Liver (tissue), 8 donors: ENCODE measurements at regions not wholly inside any gene's neighbourhood (a gene's known extent, or its start where the extent isn't known, plus 50 kb on each side); places are given as distances from the start of the nearest gene placed in this dataset.

Source experiments
- DNase-seq: peaks from one replicate; pipeline ENCODE4 v3.0.0-alpha.2; 2017; ENCODE audit warnings: low spot score
- H3K27ac ChIP-seq, 2 donors: one replicate each; pipeline ENCODE4 v1.7.0; 2013; ENCODE audit warnings: inconsistent platforms in 2 of 2, low read length in 2 of 2, control low read depth in 1 of 2, low read depth in 1 of 2, mild to moderate bottlenecking in 1 of 2
- H3K27me3 ChIP-seq, 4 donors: one replicate each; pipeline versions ENCODE4 v1.6.1 to v1.7.0; 2013; ENCODE audit warnings: low read length in 3 of 4, inconsistent platforms in 1 of 4, mild to moderate bottlenecking in 1 of 4, moderate library complexity in 1 of 4; ENCODE audit not compliant: control insufficient read depth in 4 of 4, insufficient read depth in 4 of 4
- H3K36me3 ChIP-seq, 4 donors: one replicate each; pipeline versions ENCODE4 v1.6.1 to v1.7.0; 2013; ENCODE audit warnings: low read length in 3 of 4, mild to moderate bottlenecking in 3 of 4, low read depth in 1 of 4, moderate library complexity in 1 of 4; ENCODE audit not compliant: control insufficient read depth in 4 of 4, insufficient read depth in 3 of 4
- H3K4me1 ChIP-seq, 4 donors: one replicate each; pipeline versions ENCODE4 v1.6.1 to v1.7.0; 2013; ENCODE audit warnings: low read length in 3 of 4, mild to moderate bottlenecking in 3 of 4, moderate library complexity in 1 of 4; ENCODE audit not compliant: control insufficient read depth in 4 of 4, insufficient read depth in 4 of 4
- H3K4me3 ChIP-seq, 3 donors: one replicate each; pipeline versions ENCODE4 v1.6.1 to v1.7.0; 2013; ENCODE audit warnings: low read length in 3 of 3, control low read depth in 1 of 3, low read depth in 1 of 3, mild to moderate bottlenecking in 1 of 3
- H3K9ac ChIP-seq, 2 donors: one replicate each; pipeline ENCODE4 v1.7.0; 2013; ENCODE audit warnings: low read length in 2 of 2, mild to moderate bottlenecking in 2 of 2, moderate library complexity in 2 of 2, control low read depth in 1 of 2, low read depth in 1 of 2
- H3K9me3 ChIP-seq, 4 donors: one replicate each; pipeline versions ENCODE4 v1.6.1 to v1.7.0; 2013; ENCODE audit warnings: low read length in 3 of 4; ENCODE audit not compliant: control insufficient read depth in 4 of 4
- CTCF ChIP-seq: fragments of 150-350 bp; IDR thresholded peaks from 2 replicates; pipeline ENCODE4 v1.5.1; 2017; ENCODE audit warnings: improper control_type of control experiment, low read depth, low read length; ENCODE audit not compliant: missing input control
- EGR1 ChIP-seq, 2 donors: IDR thresholded peaks; 2 replicates each; pipeline ENCODE4 v1.6.1; 2016 to 2018; ENCODE audit warnings: antibody characterized with exemption in 2 of 2, low read depth in 2 of 2
- FOXA1 ChIP-seq: IDR thresholded peaks from 2 replicates; pipeline ENCODE4 v1.6.1; 2016; ENCODE audit warnings: antibody characterized with exemption
- FOXA2 ChIP-seq: IDR thresholded peaks from 2 replicates; pipeline ENCODE4 v1.6.1; 2016; ENCODE audit warnings: antibody characterized with exemption
- GABPA ChIP-seq, 2 donors: IDR thresholded peaks in 1 of 2; conservative IDR thresholded peaks in 1 of 2; 2 replicates each; pipeline ENCODE4 v1.6.1; 2016; ENCODE audit warnings: antibody characterized with exemption in 2 of 2, mild to moderate bottlenecking in 1 of 2, moderate library complexity in 1 of 2
- JUND ChIP-seq, 2 donors: IDR thresholded peaks; 2 replicates each; pipeline ENCODE4 v1.6.1; 2016; ENCODE audit warnings: antibody characterized with exemption in 2 of 2
- MAX ChIP-seq: IDR thresholded peaks from 2 replicates; pipeline ENCODE4 v1.6.1; 2016; ENCODE audit warnings: antibody characterized with exemption
- RAD21 ChIP-seq, 2 donors: IDR thresholded peaks; 2 replicates each; pipeline ENCODE4 v1.6.1; 2016; ENCODE audit warnings: antibody characterized with exemption in 2 of 2, mild to moderate bottlenecking in 2 of 2
- REST ChIP-seq: IDR thresholded peaks from 2 replicates; pipeline ENCODE4 v1.6.1; 2016; ENCODE audit warnings: antibody characterized with exemption, mild to moderate bottlenecking
- RXRA ChIP-seq, 2 donors: IDR thresholded peaks; 2 replicates each; pipeline ENCODE4 v1.6.1; 2017 to 2018; ENCODE audit warnings: antibody characterized with exemption in 2 of 2, mild to moderate bottlenecking in 1 of 2
- SP1 ChIP-seq: IDR thresholded peaks from 2 replicates; pipeline ENCODE4 v1.6.1; 2018; ENCODE audit warnings: antibody characterized with exemption, mild to moderate bottlenecking
- YY1 ChIP-seq: IDR thresholded peaks from 2 replicates; pipeline ENCODE4 v1.6.1; 2016; ENCODE audit warnings: antibody characterized with exemption, mild to moderate bottlenecking
- WGBS: extraction: QIAGEN DNeasy Blood & Tissue Kit; methylation state at CpG from one replicate; pipeline ENCODE4 v1.1.7; 2013; 5-methylcytosine and 5-hydroxymethylcytosine counted together
- TF ChIP-seq, protein P1 (sequence below): IDR thresholded peaks from 2 replicates; pipeline ENCODE4 v1.6.1; 2016; ENCODE audit warnings: antibody characterized with exemption
- TF ChIP-seq, protein P2 (sequence below): IDR thresholded peaks from 2 replicates; pipeline ENCODE4 v1.6.1; 2016; ENCODE audit warnings: antibody characterized with exemption
- donor health status: healthy.
- donor health status: healthy.
- donor health status: healthy.
- donor health status: healthy.
- donor health status: healthy.

GRCh38 chr10:117817116-117817515 is 229.6 kb downstream of the RAB11FIP2 start:
- Histone ChIP-seq H3K27ac (no peak overlapping the region), H3K9me3 (peaks cover 0 to 2% (median 0%) of the 10 kb centered on the region in 4 donors), H3K4me3 (no peak overlapping the region), H3K9ac (no peak overlapping the region), H3K36me3 (no peaks in the 10 kb centered on the region), H3K4me1 (no peaks in the 10 kb centered on the region), H3K27me3 (no peaks in the 10 kb centered on the region)
- WGBS: 81% methylated on average over 3 of the region's 3 CpGs
- no peak for DNase-seq
- no peak for TF ChIP-seq JUND (IDR thresholded peaks at IDR 0.05)
- TF ChIP-seq FOXA2: no peak
- TF ChIP-seq EGR1 (IDR thresholded peaks at IDR 0.05; ENCODE audit: low read depth in 2 of 2): no peak
- no peak for TF ChIP-seq SP1
- TF ChIP-seq RXRA (IDR thresholded peaks at IDR 0.05): no peak
- no peak for TF ChIP-seq MAX
- TF ChIP-seq YY1: no peak
- no peak for TF ChIP-seq GABPA (IDR thresholded peaks at IDR 0.05 in 1 of 2, conservative IDR thresholded peaks at IDR 0.05 in 1 of 2)
- TF ChIP-seq, protein P1, sequence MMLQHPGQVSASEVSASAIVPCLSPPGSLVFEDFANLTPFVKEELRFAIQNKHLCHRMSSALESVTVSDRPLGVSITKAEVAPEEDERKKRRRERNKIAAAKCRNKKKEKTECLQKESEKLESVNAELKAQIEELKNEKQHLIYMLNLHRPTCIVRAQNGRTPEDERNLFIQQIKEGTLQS: no peak
- TF ChIP-seq REST: no peak
- no peak for TF ChIP-seq RAD21 (IDR thresholded peaks at IDR 0.05)
- TF ChIP-seq, protein P2, sequence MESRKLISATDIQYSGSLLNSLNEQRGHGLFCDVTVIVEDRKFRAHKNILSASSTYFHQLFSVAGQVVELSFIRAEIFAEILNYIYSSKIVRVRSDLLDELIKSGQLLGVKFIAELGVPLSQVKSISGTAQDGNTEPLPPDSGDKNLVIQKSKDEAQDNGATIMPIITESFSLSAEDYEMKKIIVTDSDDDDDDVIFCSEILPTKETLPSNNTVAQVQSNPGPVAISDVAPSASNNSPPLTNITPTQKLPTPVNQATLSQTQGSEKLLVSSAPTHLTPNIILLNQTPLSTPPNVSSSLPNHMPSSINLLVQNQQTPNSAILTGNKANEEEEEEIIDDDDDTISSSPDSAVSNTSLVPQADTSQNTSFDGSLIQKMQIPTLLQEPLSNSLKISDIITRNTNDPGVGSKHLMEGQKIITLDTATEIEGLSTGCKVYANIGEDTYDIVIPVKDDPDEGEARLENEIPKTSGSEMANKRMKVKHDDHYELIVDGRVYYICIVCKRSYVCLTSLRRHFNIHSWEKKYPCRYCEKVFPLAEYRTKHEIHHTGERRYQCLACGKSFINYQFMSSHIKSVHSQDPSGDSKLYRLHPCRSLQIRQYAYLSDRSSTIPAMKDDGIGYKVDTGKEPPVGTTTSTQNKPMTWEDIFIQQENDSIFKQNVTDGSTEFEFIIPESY: no peak
- TF ChIP-seq CTCF: no peak

GRCh38 chr10:117818721-117819120 is 228.0 kb downstream of the RAB11FIP2 start:
- H3K4me1 ChIP-seq: no peaks in the 10 kb centered on the region
- H3K36me3 ChIP-seq: no peaks in the 10 kb centered on the region
- H3K9me3 ChIP-seq: no peaks in the 10 kb centered on the region
- 67% methylated on average over 1 of the region's 1 CpG for WGBS
- H3K27ac ChIP-seq: no peak overlapping the region
- DNase-seq: no peak
- no peak for TF ChIP-seq YY1
- no peak for TF ChIP-seq MAX
- no peak for TF ChIP-seq JUND (IDR thresholded peaks at IDR 0.05)
- no peak for TF ChIP-seq CTCF
- no peak for TF ChIP-seq FOXA1
- no peak for TF ChIP-seq REST
- no peak for TF ChIP-seq GABPA (IDR thresholded peaks at IDR 0.05 in 1 of 2, conservative IDR thresholded peaks at IDR 0.05 in 1 of 2)
- TF ChIP-seq SP1: no peak
- TF ChIP-seq EGR1 (IDR thresholded peaks at IDR 0.05; ENCODE audit: low read depth in 2 of 2): no peak
- TF ChIP-seq FOXA2: no peak
- H3K27me3 ChIP-seq: no peaks in the 10 kb centered on the region
- no peak overlapping the region for H3K4me3 ChIP-seq
- H3K9ac ChIP-seq: no peak overlapping the region
